Stomach smooth muscle (tissue), 2 donors: ENCODE measurements at regions not wholly inside any gene's neighbourhood (a gene's known extent, or its start where the extent isn't known, plus 50 kb on each side); places are given as distances from the start of the nearest gene placed in this dataset.

Experiments
- H3K27ac ChIP-seq: one replicate; pipeline ENCODE4 v1.7.0; 2013; ENCODE audit warnings: mild to moderate bottlenecking, low read length, inconsistent platforms
- H3K27me3 ChIP-seq, 2 donors: one replicate each; pipeline ENCODE4 v1.7.0; 2013; ENCODE audit warnings: low read length in 2 of 2; ENCODE audit not compliant: insufficient read depth in 2 of 2, control insufficient read depth in 1 of 2
- H3K36me3 ChIP-seq, 2 donors: one replicate each; pipeline ENCODE4 v1.7.0; 2013; ENCODE audit warnings: low read length in 2 of 2; ENCODE audit not compliant: control insufficient read depth in 2 of 2, insufficient read depth in 2 of 2
- H3K4me1 ChIP-seq: one replicate; pipeline ENCODE4 v1.7.0; 2013; ENCODE audit warnings: low read length; ENCODE audit not compliant: control insufficient read depth, insufficient read depth
- H3K4me3 ChIP-seq, 2 donors: one replicate each; pipeline ENCODE4 v1.7.0; 2013; ENCODE audit warnings: low read length in 2 of 2
- H3K9ac ChIP-seq, 2 donors: one replicate each; pipeline ENCODE4 v1.7.0; 2013; ENCODE audit warnings: low read length in 2 of 2, mild to moderate bottlenecking in 1 of 2
- H3K9me3 ChIP-seq, 2 donors: one replicate each; pipeline ENCODE4 v1.7.0; 2013; ENCODE audit warnings: low read length in 2 of 2; ENCODE audit not compliant: control insufficient read depth in 2 of 2
- donor health status: healthy.
- donor health status: Pancreatic carcinoma.

DNA sequence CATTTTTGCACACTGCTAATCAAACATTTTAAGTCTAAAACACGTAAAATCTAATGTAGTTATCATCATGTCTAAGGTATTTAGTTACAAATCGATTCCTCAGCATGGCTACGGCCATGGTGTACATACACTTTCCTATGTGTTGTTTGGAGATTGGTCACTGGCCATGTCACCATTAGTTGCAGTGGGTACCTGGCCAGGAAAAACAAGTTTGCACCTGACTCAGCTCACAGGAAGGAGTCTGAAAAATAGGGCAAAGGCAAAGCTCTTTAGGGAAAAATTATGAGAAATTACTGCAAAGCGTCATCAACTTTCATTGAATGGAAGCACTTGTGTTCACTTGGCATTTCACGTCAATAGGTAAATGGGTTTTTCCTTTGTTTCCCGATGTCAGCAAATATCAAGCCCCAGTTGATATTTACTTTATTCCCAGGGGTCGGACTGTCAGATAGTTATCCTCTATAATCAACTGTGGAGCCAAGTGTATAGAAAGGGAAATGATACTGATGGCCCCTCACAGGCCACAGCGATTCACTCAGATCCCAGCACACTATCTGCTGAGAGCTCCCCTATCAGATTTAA, 626.0 kb upstream of the ADAMTS16 start:
- H3K9ac ChIP-seq: no peak overlapping the region
- peaks cover 5 to 13% of the 10 kb centered on the region in 2 donors for H3K27me3 ChIP-seq

DNA sequence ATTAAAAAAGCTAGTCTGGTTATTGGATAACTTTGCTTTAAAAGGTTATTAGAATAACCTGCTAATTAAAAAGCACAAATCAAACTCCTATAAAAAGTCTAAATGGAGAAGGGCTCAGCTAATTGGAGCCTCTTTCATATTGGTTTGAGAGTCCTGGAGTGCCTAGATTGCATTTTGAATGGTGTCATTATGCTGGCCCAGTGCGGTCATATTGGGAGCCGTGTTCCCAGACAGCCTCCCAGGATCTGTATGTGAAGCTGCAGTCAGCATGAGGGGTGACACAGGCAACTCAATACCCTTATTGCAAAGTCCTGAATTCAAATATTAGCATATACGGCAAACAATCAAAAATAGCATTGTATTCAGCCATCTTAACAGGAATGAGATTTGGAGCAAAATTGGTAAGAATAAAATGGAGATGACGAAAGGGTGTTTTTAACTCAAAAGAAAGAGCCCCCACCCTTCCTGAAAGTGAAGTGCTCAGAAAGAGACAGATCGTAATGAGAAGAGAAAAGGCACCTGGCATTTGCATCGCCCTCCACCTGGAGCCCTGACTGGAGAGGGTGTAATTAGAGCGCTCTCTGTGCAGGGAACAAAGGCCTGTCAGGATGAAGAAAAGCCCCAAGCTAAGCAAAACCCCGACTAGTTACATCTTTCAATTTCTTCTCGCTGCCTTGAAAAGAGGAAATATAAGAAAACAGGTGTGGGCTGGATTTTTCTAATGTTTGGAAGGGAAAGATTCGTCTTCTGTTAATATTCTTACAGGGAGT, 621.0 kb upstream of the ADAMTS16 start:
- no peaks in the 10 kb centered on the region for H3K36me3 ChIP-seq
- no peaks in the 10 kb centered on the region for H3K4me1 ChIP-seq
- H3K27me3 ChIP-seq: peaks cover 0 to 2% of the 10 kb centered on the region in 2 donors
- H3K27ac ChIP-seq: no peak overlapping the region
- H3K4me3 ChIP-seq: no peak overlapping the region
- no peak overlapping the region for H3K9ac ChIP-seq
- peaks cover 0 to 5% of the 10 kb centered on the region in 2 donors for H3K9me3 ChIP-seq

More for the DNA sequence above, 626.0 kb upstream of the ADAMTS16 start:
- H3K27ac ChIP-seq: no peak overlapping the region
- no peaks in the 10 kb centered on the region for H3K9me3 ChIP-seq
- H3K36me3 ChIP-seq: no peaks in the 10 kb centered on the region
- no peaks in the 10 kb centered on the region for H3K4me1 ChIP-seq
- H3K4me3 ChIP-seq: no peak overlapping the region

DNA sequence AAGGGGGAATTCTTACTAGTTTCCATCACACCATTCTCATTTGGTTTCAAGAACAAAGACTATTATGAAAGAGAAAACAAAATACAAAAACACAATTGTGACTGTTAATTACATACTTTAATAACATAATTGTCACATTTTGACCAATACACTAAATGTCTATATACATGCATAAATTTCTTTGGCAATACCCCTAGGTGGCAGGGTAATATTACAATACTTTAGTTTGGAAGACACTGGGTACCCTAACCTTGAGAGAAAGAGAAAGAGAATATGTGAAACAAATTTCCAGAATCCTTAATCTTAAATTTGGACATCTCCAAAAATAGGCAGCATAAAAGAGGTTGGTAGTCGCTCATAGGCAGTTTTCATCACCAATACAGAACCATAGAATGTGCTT, 619.6 kb upstream of the ADAMTS16 start:
- Histone ChIP-seq H3K36me3 (no peaks in the 10 kb centered on the region), H3K9me3 (peaks cover 0 to 5% of the 10 kb centered on the region in 2 donors), H3K4me1 (no peaks in the 10 kb centered on the region), H3K4me3 (no peak overlapping the region), H3K27me3 (peaks cover 0 to 5% of the 10 kb centered on the region in 2 donors), H3K27ac (no peak overlapping the region), H3K9ac (no peak overlapping the region)

- Histone ChIP-seq H3K9me3 (peaks cover 0 to 5% of the 10 kb centered on the region in 2 donors), H3K27ac (no peak overlapping the region), H3K4me1 (no peaks in the 10 kb centered on the region), H3K9ac (no peak overlapping the region), H3K27me3 (peaks cover 0 to 3% of the 10 kb centered on the region in 2 donors), H3K4me3 (no peak overlapping the region), H3K36me3 (no peaks in the 10 kb centered on the region)
These were observed 617.1 kb upstream of the ADAMTS16 start for GRCh38 chr5:4523038-4523437.

GRCh38 chr5:4531756-4532704, 608.1 kb upstream of the ADAMTS16 start:
- no peak overlapping the region for H3K4me3 ChIP-seq
- H3K9ac ChIP-seq: no peak overlapping the region
- H3K27me3 ChIP-seq: no peaks in the 10 kb centered on the region
- no peaks in the 10 kb centered on the region for H3K36me3 ChIP-seq
- no peaks in the 10 kb centered on the region for H3K9me3 ChIP-seq
- no peak overlapping the region for H3K27ac ChIP-seq
- no peaks in the 10 kb centered on the region for H3K4me1 ChIP-seq

DNA sequence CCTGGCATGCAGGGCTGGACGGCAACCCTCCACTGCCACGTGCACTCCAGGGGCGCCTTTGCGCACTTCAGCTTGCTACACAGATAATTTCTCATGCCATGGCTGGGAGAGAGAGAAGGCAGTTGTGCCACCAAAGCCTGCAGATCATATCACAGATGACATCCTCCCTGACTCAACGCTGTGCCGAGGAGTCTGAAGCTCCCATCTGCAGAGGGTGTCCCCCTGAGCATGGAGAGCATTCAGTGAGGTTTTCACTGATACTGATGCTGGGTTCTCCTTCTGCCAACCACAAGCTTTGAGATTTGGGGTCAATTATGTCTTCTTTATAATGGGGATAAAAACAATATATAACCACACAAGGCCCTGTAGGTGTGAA, 607.4 kb upstream of the ADAMTS16 start:
- no peak overlapping the region for H3K27ac ChIP-seq

DNA sequence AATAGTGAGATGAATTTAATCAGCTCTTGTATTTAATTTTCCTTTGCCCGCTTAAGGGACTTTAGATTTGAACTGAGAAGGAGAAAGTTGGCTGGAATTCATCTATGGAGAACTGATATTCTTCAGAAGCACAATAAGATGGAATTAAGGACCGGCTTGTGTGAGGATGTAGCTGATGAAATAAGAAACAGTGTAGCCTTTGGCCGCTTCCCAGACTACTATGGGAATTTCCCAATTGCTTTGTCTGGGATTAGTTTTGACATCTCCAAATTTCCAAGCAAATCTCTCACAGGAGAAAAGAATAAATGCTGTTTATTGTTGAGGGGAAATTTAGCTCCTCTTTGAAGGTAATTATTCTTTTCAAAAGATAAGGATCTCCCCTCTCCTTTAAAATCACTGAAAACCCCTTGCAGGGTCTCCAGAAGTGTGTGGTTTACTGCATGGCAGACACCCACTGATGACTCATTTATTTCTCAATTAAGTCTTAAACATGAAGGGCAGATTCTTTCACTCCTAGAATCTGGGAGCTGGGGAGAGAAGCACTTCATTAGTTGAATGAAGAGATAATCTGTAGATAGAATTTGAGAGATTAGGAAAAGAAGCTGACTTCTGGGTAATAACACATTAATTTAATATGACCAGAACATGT, 606.5 kb upstream of the ADAMTS16 start:
- Histone ChIP-seq H3K36me3 (no peaks in the 10 kb centered on the region), H3K27ac (no peak overlapping the region), H3K9me3 (no peaks in the 10 kb centered on the region), H3K4me3 (no peak overlapping the region), H3K9ac (no peak overlapping the region), H3K4me1 (no peaks in the 10 kb centered on the region), H3K27me3 (no peaks in the 10 kb centered on the region)

More for the DNA sequence above, 607.4 kb upstream of the ADAMTS16 start:
- H3K27me3 ChIP-seq: no peaks in the 10 kb centered on the region
- H3K4me3 ChIP-seq: no peak overlapping the region
- no peaks in the 10 kb centered on the region for H3K4me1 ChIP-seq
- H3K9me3 ChIP-seq: no peaks in the 10 kb centered on the region
- no peak overlapping the region for H3K9ac ChIP-seq
- H3K36me3 ChIP-seq: no peaks in the 10 kb centered on the region

DNA sequence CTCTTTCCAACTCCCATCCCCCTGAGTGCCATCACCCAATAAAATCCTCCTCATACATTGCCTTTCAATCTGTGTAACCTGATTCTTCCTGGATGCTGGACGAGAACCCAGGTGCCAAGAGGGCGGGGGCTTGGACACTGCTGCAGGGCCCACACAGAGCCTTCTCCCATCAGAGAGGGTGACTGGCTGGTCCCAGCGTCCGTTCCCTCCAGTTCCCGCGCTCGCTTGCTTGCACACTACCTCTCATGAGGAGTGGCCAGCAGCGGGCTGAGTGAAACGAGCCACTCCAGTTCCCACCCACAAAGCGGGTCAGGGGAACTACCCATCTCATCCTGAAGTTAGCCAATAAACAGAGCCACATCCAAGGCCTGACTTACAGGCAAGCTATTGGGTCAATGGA, 602.6 kb upstream of the ADAMTS16 start:
- H3K4me3 ChIP-seq: no peak overlapping the region
- H3K36me3 ChIP-seq: no peaks in the 10 kb centered on the region
- H3K4me1 ChIP-seq: no peaks in the 10 kb centered on the region
- H3K9me3 ChIP-seq: no peaks in the 10 kb centered on the region
- H3K27ac ChIP-seq: no peak overlapping the region
- no peak overlapping the region for H3K9ac ChIP-seq
- H3K27me3 ChIP-seq: no peaks in the 10 kb centered on the region

DNA sequence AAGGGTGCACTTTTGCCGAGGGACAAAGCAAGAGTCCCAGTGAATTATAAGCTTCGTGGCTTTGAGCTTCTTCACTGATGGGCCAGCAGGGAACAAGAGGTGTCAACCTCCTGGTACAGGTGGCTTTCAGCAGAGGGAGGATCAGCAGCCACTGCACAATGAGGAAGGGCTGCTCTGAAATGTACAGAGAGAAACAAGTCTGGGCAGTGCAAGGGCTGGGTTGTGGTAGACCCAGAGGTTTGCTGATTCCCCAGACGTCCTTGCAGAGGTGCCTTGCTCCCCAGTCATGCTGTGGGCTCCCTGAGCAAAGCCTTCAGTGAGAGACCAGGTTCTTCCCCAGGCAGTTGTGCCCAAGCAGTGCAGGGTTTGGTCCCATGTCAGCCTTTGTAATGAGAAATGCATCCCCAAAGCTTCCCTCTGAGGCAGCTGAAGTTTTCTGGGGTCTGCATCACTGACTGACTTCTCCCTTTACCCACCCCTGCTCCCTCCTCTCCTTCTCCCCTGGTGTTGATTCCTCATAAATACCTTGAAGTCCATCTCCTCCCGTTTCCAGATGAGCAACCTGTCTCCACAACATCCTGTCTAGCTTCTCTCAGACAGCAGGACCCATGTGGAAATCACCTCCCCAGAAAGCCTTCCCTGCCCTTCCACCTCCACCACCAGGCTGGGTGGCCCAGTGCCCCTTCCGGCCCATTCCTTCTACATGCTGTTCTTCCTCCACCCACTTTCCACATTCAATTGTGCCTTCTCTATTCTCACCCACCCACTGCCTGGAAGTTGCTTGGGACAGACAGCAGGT, 599.6 kb upstream of the ADAMTS16 start:
- Histone ChIP-seq H3K27me3 (no peaks in the 10 kb centered on the region), H3K9me3 (no peaks in the 10 kb centered on the region), H3K4me1 (no peaks in the 10 kb centered on the region), H3K27ac (no peak overlapping the region), H3K9ac (no peak overlapping the region), H3K36me3 (no peaks in the 10 kb centered on the region), H3K4me3 (no peak overlapping the region)

DNA sequence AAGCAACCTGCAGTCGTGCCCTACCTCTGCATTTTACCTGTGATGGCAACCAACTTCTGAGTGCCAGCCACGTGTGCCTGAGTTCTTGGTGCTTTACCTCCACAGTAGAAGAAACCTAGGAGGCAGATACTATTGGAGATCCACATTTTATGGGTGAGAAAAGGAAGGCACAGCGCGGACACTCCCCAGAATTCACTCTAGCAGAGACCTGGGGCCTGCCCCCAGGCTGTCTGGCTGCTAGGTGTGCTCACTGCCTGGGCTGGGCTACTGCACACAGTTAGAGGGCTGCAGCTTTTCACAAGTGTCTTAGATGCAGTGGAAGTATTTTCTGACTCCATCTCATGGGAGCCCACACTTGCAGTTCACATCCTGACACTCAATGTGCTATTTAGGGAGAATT, 598.8 kb upstream of the ADAMTS16 start:
- H3K9me3 ChIP-seq: no peaks in the 10 kb centered on the region
- no peaks in the 10 kb centered on the region for H3K4me1 ChIP-seq
- no peak overlapping the region for H3K27ac ChIP-seq
- no peak overlapping the region for H3K9ac ChIP-seq
- no peaks in the 10 kb centered on the region for H3K36me3 ChIP-seq
- no peaks in the 10 kb centered on the region for H3K27me3 ChIP-seq
- no peak overlapping the region for H3K4me3 ChIP-seq
